ENCODE measurements at regions not wholly inside any gene's neighbourhood (a gene's known extent, or its start where the extent isn't known, plus 50 kb on each side); places are given as distances from the start of the nearest gene placed in this dataset.
"Not testable (repeated sequence)": the region's sequence is repeated elsewhere in the genome, so short reads cannot be mapped to it uniquely, and the experiment has no call there.

GRCh38 chr17:52409222-52409621, 250.7 kb upstream of the CA10 start:
- not testable (repeated sequence) for H3K36me3 ChIP-seq (ENCODE audit: control insufficient read depth, insufficient read depth, low read length); H3K27ac Mint-ChIP-seq; H3K4me1 ChIP-seq (ENCODE audit: control insufficient read depth, insufficient read depth, low read length, poor library complexity, severe bottlenecking); DNase-seq; H3K4me1 Mint-ChIP-seq; H3K4me3 Mint-ChIP-seq; ATAC-seq (ENCODE audit: low read depth in 2 of 2); H3K36me3 Mint-ChIP-seq; H3K4me3 ChIP-seq (ENCODE audit: low read depth, low read length); H3K27ac ChIP-seq (ENCODE audit: insufficient read depth, low read length, poor library complexity, severe bottlenecking); H3K27me3 ChIP-seq (ENCODE audit: control insufficient read depth, insufficient read depth, low read length); H3K27me3 Mint-ChIP-seq; H3K9me3 ChIP-seq (ENCODE audit: control insufficient read depth in 2 of 2, low read length in 2 of 2)
- peaks cover 1 to 11% (median 4%) of the 10 kb centered on the region in 7 donors for H3K9me3 Mint-ChIP-seq

GRCh38 chr17:52395308-52395707, 236.8 kb upstream of the CA10 start:
- no peak overlapping the region for H3K4me3 ChIP-seq (ENCODE audit: low read depth, low read length)
- no peaks in the 10 kb centered on the region for H3K27me3 ChIP-seq (ENCODE audit: control insufficient read depth, insufficient read depth, low read length)
- no peaks in the 10 kb centered on the region for H3K4me1 ChIP-seq (ENCODE audit: control insufficient read depth, insufficient read depth, low read length, poor library complexity, severe bottlenecking)
- no peaks in the 10 kb centered on the region for H3K36me3 Mint-ChIP-seq
- no peaks in the 10 kb centered on the region for H3K9me3 ChIP-seq (ENCODE audit: control insufficient read depth in 2 of 2, low read length in 2 of 2)
- no peaks in the 10 kb centered on the region for H3K4me1 Mint-ChIP-seq
- H3K4me3 Mint-ChIP-seq, result no peak overlapping the region
- H3K27ac Mint-ChIP-seq, result peak overlapping the region in 1 of 3 donors; percentile 52
- ATAC-seq (ENCODE audit: low read depth in 2 of 2) (no peak), DNase-seq (no peak)
- H3K27ac ChIP-seq (ENCODE audit: insufficient read depth, low read length, poor library complexity, severe bottlenecking), result no peak overlapping the region
- peaks cover 0 to 8% (median 3%) of the 10 kb centered on the region in 7 donors for H3K9me3 Mint-ChIP-seq
- H3K36me3 ChIP-seq (ENCODE audit: control insufficient read depth, insufficient read depth, low read length), result no peaks in the 10 kb centered on the region
- H3K27me3 Mint-ChIP-seq, result no peaks in the 10 kb centered on the region

- DNase-seq, result no peak
- Histone ChIP-seq H3K27me3 (ENCODE audit: control insufficient read depth, insufficient read depth, low read length) (no peaks in the 10 kb centered on the region), H3K4me3 (ENCODE audit: low read depth, low read length) (no peak overlapping the region), H3K27ac (ENCODE audit: insufficient read depth, low read length, poor library complexity, severe bottlenecking) (no peak overlapping the region), H3K4me1 (ENCODE audit: control insufficient read depth, insufficient read depth, low read length, poor library complexity, severe bottlenecking) (no peaks in the 10 kb centered on the region), H3K9me3 (ENCODE audit: control insufficient read depth in 2 of 2, low read length in 2 of 2) (no peaks in the 10 kb centered on the region), H3K36me3 (ENCODE audit: control insufficient read depth, insufficient read depth, low read length) (no peaks in the 10 kb centered on the region)
- H3K36me3 Mint-ChIP-seq, result no peaks in the 10 kb centered on the region
- H3K4me1 Mint-ChIP-seq, result no peaks in the 10 kb centered on the region
- no peak for ATAC-seq (ENCODE audit: low read depth in 2 of 2)
- H3K4me3 Mint-ChIP-seq, result no peak overlapping the region
- H3K9me3 Mint-ChIP-seq, result peaks cover 0 to 10% (median 6%) of the 10 kb centered on the region in 7 donors
- H3K27ac Mint-ChIP-seq, result no peak overlapping the region
- no peaks in the 10 kb centered on the region for H3K27me3 Mint-ChIP-seq
These were observed 231.9 kb upstream of the CA10 start for GRCh38 chr17:52390422-52390821.

DNA sequence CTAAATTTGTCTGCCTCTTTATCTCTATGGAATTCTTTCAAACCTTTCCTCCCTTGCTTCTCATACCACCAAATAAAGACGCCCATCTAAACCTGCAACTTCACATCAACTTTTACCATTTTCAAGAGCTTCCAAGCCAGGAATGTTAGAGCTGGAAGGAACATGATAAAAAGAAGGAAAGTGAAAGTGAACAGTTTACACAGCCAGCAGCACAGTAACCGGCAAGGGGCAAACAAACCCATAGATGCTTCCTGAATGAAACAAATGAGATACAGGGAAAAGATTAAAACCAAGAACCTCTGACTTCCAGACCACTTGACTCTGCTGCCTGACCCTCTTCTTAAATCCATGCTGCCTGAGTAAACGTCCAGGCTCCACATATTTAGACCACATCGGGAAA, 231.1 kb upstream of the CA10 start:
- Histone ChIP-seq H3K27ac (ENCODE audit: insufficient read depth, low read length, poor library complexity, severe bottlenecking) (no peak overlapping the region), H3K9me3 (ENCODE audit: control insufficient read depth in 2 of 2, low read length in 2 of 2) (no peaks in the 10 kb centered on the region), H3K36me3 (ENCODE audit: control insufficient read depth, insufficient read depth, low read length) (no peaks in the 10 kb centered on the region), H3K4me3 (ENCODE audit: low read depth, low read length) (no peak overlapping the region), H3K27me3 (ENCODE audit: control insufficient read depth, insufficient read depth, low read length) (no peaks in the 10 kb centered on the region), H3K4me1 (ENCODE audit: control insufficient read depth, insufficient read depth, low read length, poor library complexity, severe bottlenecking) (no peaks in the 10 kb centered on the region)
- Mint-ChIP-seq H3K27ac (no peak overlapping the region), H3K9me3 (peaks cover 0 to 10% (median 6%) of the 10 kb centered on the region in 7 donors), H3K4me3 (no peak overlapping the region), H3K36me3 (no peaks in the 10 kb centered on the region), H3K4me1 (no peaks in the 10 kb centered on the region), H3K27me3 (no peaks in the 10 kb centered on the region)
- ATAC-seq (ENCODE audit: low read depth in 2 of 2) (no peak), DNase-seq (no peak)

DNA sequence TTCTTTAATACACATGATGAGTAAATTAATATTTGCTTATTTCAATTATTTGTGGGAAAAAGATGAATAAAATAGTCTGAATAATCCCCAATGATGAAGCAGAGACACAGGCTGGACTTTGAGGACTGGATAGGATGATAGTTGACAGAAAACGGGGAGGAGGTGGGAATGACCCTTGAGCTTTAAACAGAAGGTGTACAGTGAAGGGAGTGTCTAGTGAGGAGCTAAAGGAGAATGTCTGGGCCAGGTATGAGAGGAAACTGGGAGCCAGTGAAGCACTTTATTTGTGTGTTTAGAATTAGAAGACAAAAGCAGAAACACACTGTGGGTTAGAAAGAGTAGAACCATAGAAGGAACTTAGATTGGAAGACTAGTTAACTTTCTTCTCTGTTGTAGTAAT, 230.4 kb upstream of the CA10 start:
- H3K27ac Mint-ChIP-seq, result no peak overlapping the region
- peaks cover 0 to 10% (median 6%) of the 10 kb centered on the region in 7 donors for H3K9me3 Mint-ChIP-seq
- H3K4me3 ChIP-seq (ENCODE audit: low read depth, low read length), result no peak overlapping the region
- no peaks in the 10 kb centered on the region for H3K4me1 Mint-ChIP-seq
- no peaks in the 10 kb centered on the region for H3K27me3 Mint-ChIP-seq
- no peak for DNase-seq
- no peaks in the 10 kb centered on the region for H3K36me3 ChIP-seq (ENCODE audit: control insufficient read depth, insufficient read depth, low read length)
- no peaks in the 10 kb centered on the region for H3K27me3 ChIP-seq (ENCODE audit: control insufficient read depth, insufficient read depth, low read length)
- no peaks in the 10 kb centered on the region for H3K9me3 ChIP-seq (ENCODE audit: control insufficient read depth in 2 of 2, low read length in 2 of 2)
- H3K4me3 Mint-ChIP-seq, result no peak overlapping the region
- ATAC-seq (ENCODE audit: low read depth in 2 of 2), result no peak
- no peaks in the 10 kb centered on the region for H3K36me3 Mint-ChIP-seq
- H3K4me1 ChIP-seq (ENCODE audit: control insufficient read depth, insufficient read depth, low read length, poor library complexity, severe bottlenecking), result no peaks in the 10 kb centered on the region
- no peak overlapping the region for H3K27ac ChIP-seq (ENCODE audit: insufficient read depth, low read length, poor library complexity, severe bottlenecking)

GRCh38 chr17:52384695-52385094, 226.2 kb upstream of the CA10 start:
- H3K4me1 Mint-ChIP-seq, result no peaks in the 10 kb centered on the region
- no peaks in the 10 kb centered on the region for H3K4me1 ChIP-seq (ENCODE audit: control insufficient read depth, insufficient read depth, low read length, poor library complexity, severe bottlenecking)
- peaks cover 0 to 13% (median 2%) of the 10 kb centered on the region in 7 donors for H3K9me3 Mint-ChIP-seq
- no peak overlapping the region for H3K27ac ChIP-seq (ENCODE audit: insufficient read depth, low read length, poor library complexity, severe bottlenecking)
- no peaks in the 10 kb centered on the region for H3K9me3 ChIP-seq (ENCODE audit: control insufficient read depth in 2 of 2, low read length in 2 of 2)
- H3K27me3 Mint-ChIP-seq, result no peaks in the 10 kb centered on the region
- DNase-seq (no peak), ATAC-seq (ENCODE audit: low read depth in 2 of 2) (no peak)
- H3K4me3 Mint-ChIP-seq, result no peak overlapping the region
- H3K36me3 Mint-ChIP-seq, result no peaks in the 10 kb centered on the region
- no peaks in the 10 kb centered on the region for H3K27me3 ChIP-seq (ENCODE audit: control insufficient read depth, insufficient read depth, low read length)
- H3K36me3 ChIP-seq (ENCODE audit: control insufficient read depth, insufficient read depth, low read length), result no peaks in the 10 kb centered on the region
- no peak overlapping the region for H3K27ac Mint-ChIP-seq
- H3K4me3 ChIP-seq (ENCODE audit: low read depth, low read length), result no peak overlapping the region

GRCh38 chr17:52383493-52384100, 225.1 kb upstream of the CA10 start:
- Histone ChIP-seq H3K27ac (ENCODE audit: insufficient read depth, low read length, poor library complexity, severe bottlenecking) (no peak overlapping the region), H3K4me3 (ENCODE audit: low read depth, low read length) (no peak overlapping the region)
- peak in 1 of 3 donors; percentile 5 for DNase-seq

GRCh38 chr17:52378860-52379259, 220.3 kb upstream of the CA10 start:
- no peak overlapping the region for H3K4me3 Mint-ChIP-seq
- Histone ChIP-seq H3K9me3 (ENCODE audit: control insufficient read depth in 2 of 2, low read length in 2 of 2) (no peaks in the 10 kb centered on the region), H3K36me3 (ENCODE audit: control insufficient read depth, insufficient read depth, low read length) (no peaks in the 10 kb centered on the region), H3K4me1 (ENCODE audit: control insufficient read depth, insufficient read depth, low read length, poor library complexity, severe bottlenecking) (no peaks in the 10 kb centered on the region), H3K27ac (ENCODE audit: insufficient read depth, low read length, poor library complexity, severe bottlenecking) (no peak overlapping the region), H3K4me3 (ENCODE audit: low read depth, low read length) (no peak overlapping the region), H3K27me3 (ENCODE audit: control insufficient read depth, insufficient read depth, low read length) (no peaks in the 10 kb centered on the region)
- no peaks in the 10 kb centered on the region for H3K27me3 Mint-ChIP-seq
- H3K27ac Mint-ChIP-seq, result no peak overlapping the region
- peaks cover 0 to 8% (median 0%) of the 10 kb centered on the region in 7 donors for H3K9me3 Mint-ChIP-seq
- H3K36me3 Mint-ChIP-seq, result no peaks in the 10 kb centered on the region
- H3K4me1 Mint-ChIP-seq, result no peaks in the 10 kb centered on the region
- DNase-seq (no peak), ATAC-seq (ENCODE audit: low read depth in 2 of 2) (no peak)

More at GRCh38 chr17:52383493-52384100, 225.1 kb upstream of the CA10 start:
- H3K4me3 Mint-ChIP-seq, result no peak overlapping the region
- H3K4me1 ChIP-seq (ENCODE audit: control insufficient read depth, insufficient read depth, low read length, poor library complexity, severe bottlenecking), result no peaks in the 10 kb centered on the region
- no peak for ATAC-seq (ENCODE audit: low read depth in 2 of 2)
- H3K9me3 ChIP-seq (ENCODE audit: control insufficient read depth in 2 of 2, low read length in 2 of 2), result no peaks in the 10 kb centered on the region
- no peaks in the 10 kb centered on the region for H3K4me1 Mint-ChIP-seq
- H3K27ac Mint-ChIP-seq, result no peak overlapping the region
- no peaks in the 10 kb centered on the region for H3K36me3 ChIP-seq (ENCODE audit: control insufficient read depth, insufficient read depth, low read length)
- peaks cover 0 to 7% (median 2%) of the 10 kb centered on the region in 7 donors for H3K9me3 Mint-ChIP-seq
- no peaks in the 10 kb centered on the region for H3K36me3 Mint-ChIP-seq
- no peaks in the 10 kb centered on the region for H3K27me3 Mint-ChIP-seq
- no peaks in the 10 kb centered on the region for H3K27me3 ChIP-seq (ENCODE audit: control insufficient read depth, insufficient read depth, low read length)

Data from CD4-positive, CD25-positive, alpha-beta regulatory T cell (primary cell).